ENCODE measurements at regions not wholly inside any gene's neighbourhood (a gene's known extent, or its start where the extent isn't known, plus 50 kb on each side); places are given as distances from the start of the nearest gene placed in this dataset.

DNA sequence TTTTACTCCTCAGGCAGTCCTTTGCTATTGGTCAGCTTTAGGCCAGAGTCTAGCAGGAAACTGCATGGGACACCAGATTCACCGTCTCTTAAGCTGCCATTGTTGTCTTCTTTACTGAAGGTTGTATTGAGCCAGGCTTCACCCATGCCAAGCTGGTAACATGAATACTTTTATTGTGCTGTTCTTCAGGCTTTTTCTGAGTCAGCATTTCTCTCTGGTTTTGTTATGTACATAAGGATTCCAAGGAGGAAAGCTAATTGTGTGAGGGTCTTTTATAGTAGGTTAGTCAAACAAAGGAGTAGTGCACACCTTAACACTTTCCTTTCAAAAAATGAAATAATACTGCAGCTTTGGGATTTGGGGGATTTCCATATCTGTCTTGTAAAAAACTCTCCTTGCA lies 252.8 kb downstream of the JRKL start:
- Histone ChIP-seq H3K27ac (no peak overlapping the region), H3K9me3 (no peaks in the 10 kb centered on the region)
- DNase-seq = no peak

DNA sequence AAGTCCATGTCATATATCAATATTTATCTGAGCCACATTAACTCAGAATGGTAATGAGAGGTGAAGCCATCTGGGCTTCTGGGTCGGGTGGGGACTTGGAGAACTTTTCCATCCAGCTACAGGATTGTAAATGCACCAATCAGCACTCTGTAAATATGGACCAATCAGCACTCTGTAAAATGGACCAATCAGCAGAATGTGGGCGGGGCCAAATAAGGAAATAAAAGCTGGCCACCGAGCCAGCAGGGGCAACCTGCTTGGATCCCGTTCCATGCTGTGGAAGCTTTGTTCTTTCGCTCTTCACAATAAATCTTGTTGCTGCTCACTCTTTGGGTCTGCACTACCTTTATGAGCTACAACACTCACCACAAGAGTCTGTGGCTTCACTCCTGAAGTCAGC lies 253.4 kb downstream of the JRKL start:
- Histone ChIP-seq H3K9me3 (no peaks in the 10 kb centered on the region), H3K36me3 (no peaks in the 10 kb centered on the region), H3K27me3 (no peaks in the 10 kb centered on the region), H3K4me3 (no peak overlapping the region), H3K4me1 (no peaks in the 10 kb centered on the region), H3K27ac (no peak overlapping the region)
- DNase-seq = no peak
- no peak for TF ChIP-seq POLR2A (IDR thresholded peaks at IDR 0.05)
- TF ChIP-seq, protein P1, sequence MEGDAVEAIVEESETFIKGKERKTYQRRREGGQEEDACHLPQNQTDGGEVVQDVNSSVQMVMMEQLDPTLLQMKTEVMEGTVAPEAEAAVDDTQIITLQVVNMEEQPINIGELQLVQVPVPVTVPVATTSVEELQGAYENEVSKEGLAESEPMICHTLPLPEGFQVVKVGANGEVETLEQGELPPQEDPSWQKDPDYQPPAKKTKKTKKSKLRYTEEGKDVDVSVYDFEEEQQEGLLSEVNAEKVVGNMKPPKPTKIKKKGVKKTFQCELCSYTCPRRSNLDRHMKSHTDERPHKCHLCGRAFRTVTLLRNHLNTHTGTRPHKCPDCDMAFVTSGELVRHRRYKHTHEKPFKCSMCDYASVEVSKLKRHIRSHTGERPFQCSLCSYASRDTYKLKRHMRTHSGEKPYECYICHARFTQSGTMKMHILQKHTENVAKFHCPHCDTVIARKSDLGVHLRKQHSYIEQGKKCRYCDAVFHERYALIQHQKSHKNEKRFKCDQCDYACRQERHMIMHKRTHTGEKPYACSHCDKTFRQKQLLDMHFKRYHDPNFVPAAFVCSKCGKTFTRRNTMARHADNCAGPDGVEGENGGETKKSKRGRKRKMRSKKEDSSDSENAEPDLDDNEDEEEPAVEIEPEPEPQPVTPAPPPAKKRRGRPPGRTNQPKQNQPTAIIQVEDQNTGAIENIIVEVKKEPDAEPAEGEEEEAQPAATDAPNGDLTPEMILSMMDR (IDR thresholded peaks at IDR 0.05) = no peak

More for the DNA sequence above, 252.8 kb downstream of the JRKL start:
- H3K4me1 ChIP-seq = no peaks in the 10 kb centered on the region
- H3K36me3 ChIP-seq = no peaks in the 10 kb centered on the region
- H3K27me3 ChIP-seq = no peaks in the 10 kb centered on the region
- TF ChIP-seq, protein P1 (IDR thresholded peaks at IDR 0.05) = no peak
- no peak for TF ChIP-seq POLR2A (IDR thresholded peaks at IDR 0.05)
- no peak overlapping the region for H3K4me3 ChIP-seq

DNA sequence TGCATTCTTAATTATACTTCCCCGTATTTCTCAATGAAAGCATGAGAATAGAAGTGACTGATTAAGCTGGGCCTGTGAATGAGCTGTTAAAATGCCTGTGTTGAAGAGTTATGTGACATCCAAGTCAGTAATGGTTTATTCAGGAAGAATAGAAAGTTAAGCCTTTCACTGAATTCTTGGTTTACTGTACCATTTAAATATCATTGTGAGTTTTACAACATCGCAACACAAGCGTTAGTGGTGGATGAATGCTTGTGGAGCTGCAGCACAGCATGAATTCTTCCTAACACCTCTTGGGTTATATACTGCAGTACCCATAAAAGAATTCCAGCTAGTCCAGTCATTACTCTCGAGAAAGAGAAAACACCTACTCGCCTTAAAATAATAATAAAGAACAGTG lies 257.8 kb downstream of the JRKL start:
- Histone ChIP-seq H3K9me3 (no peaks in the 10 kb centered on the region), H3K4me1 (no peaks in the 10 kb centered on the region), H3K27me3 (no peaks in the 10 kb centered on the region), H3K4me3 (no peak overlapping the region), H3K36me3 (no peaks in the 10 kb centered on the region), H3K27ac (no peak overlapping the region)
- no peak for TF ChIP-seq POLR2A (IDR thresholded peaks at IDR 0.05)
- TF ChIP-seq, protein P1 (IDR thresholded peaks at IDR 0.05) = no peak
- no peak for DNase-seq

DNA sequence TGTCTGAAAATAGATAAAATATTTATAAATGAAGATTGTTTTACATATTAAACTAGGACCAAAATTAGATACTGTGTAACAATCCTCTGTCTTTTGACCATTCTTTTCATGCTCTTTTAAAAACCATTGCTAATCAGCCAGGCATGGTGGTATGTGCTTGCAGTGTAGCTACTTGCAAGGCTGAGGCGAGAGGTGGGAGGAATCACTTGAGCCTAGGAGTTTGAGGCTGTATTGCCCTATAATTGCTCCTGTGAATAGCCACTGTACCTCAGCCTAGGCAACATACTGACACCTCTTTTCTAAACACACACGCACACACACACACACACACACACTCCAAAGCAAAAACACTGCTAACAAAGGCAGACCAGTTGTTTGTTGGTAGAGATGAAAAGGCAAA lies 259.2 kb downstream of the JRKL start:
- TF ChIP-seq, protein P1 (IDR thresholded peaks at IDR 0.05) = no peak
- no peak for TF ChIP-seq POLR2A (IDR thresholded peaks at IDR 0.05)
- DNase-seq = no peak
- Histone ChIP-seq H3K9me3 (no peaks in the 10 kb centered on the region), H3K36me3 (no peaks in the 10 kb centered on the region), H3K27ac (no peak overlapping the region), H3K4me1 (no peaks in the 10 kb centered on the region), H3K27me3 (no peaks in the 10 kb centered on the region), H3K4me3 (no peak overlapping the region)

DNA sequence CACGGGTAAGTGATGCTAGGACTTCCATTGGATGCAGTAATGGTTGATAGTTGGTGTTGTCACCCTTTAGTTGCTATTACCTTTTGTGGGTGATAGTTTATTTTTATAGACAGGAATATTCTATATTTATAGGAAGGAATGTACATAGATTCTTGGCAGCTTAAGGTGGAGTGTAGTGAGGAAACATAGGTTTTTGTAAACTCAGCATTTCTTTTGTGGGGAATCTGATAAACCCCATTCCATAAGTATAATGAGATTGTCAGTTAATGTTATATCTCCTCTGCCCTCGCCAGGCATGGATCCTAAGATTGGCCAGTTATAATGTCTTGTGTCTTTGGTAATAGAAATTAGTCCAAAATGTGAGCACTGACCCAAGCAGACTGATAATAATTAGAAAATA lies 262.7 kb downstream of the JRKL start:
- H3K27me3 ChIP-seq = no peaks in the 10 kb centered on the region
- TF ChIP-seq, protein P1 (IDR thresholded peaks at IDR 0.05) = no peak
- TF ChIP-seq POLR2A (IDR thresholded peaks at IDR 0.05) = no peak
- H3K9me3 ChIP-seq = no peaks in the 10 kb centered on the region
- no peak overlapping the region for H3K27ac ChIP-seq
- no peak overlapping the region for H3K4me3 ChIP-seq
- H3K36me3 ChIP-seq = no peaks in the 10 kb centered on the region
- DNase-seq = no peak
- H3K4me1 ChIP-seq = no peaks in the 10 kb centered on the region

DNA sequence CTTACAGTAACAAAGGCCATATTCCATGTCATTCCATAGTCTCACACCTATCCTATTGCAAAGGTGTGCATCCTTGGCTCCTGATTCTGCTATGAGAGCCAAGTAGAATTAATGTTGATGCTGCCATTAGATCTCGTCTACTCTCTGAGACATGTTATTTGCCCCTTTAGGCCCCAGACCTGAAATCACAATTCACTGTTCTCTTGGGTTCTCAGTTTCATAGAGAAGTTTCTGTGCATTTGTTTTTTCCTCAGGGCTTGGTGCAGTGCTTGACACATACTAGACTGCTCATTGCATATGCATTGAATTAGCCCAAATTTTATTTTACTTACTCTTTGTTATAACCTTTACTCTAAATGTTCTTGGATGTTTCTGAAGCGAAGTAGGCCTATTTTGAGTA lies 265.7 kb downstream of the JRKL start:
- Histone ChIP-seq H3K4me1 (no peaks in the 10 kb centered on the region), H3K9me3 (no peaks in the 10 kb centered on the region), H3K27me3 (no peaks in the 10 kb centered on the region), H3K4me3 (no peak overlapping the region), H3K27ac (no peak overlapping the region), H3K36me3 (no peaks in the 10 kb centered on the region)
- TF ChIP-seq POLR2A (IDR thresholded peaks at IDR 0.05) = no peak
- no peak for DNase-seq

Measured in Peyer's patch (tissue), 4 donors.